Activated naive CD8-positive, alpha-beta T cell treated with anti-CD3 and anti-CD28 coated beads, Interleukin-2, amount 50 U/mL, for 24 hours (primary cell): ENCODE measurements at regions not wholly inside any gene's neighbourhood (a gene's known extent, or its start where the extent isn't known, plus 50 kb on each side); places are given as distances from the start of the nearest gene placed in this dataset.
"Not testable (repeated sequence)": the region's sequence is repeated elsewhere in the genome, so short reads cannot be mapped to it uniquely, and the experiment has no call there.

Experiments used
- ATAC-seq: fragments of 150-1000 bp; cut with Tn5 transposase; one replicate; pipeline ENCODE4 v1.10.0; 2021
- DNase-seq: peaks from one replicate; pipeline ENCODE4 v3.0.0; 2021
- H3K27ac Mint-ChIP-seq: one replicate; pipeline ENCODE4 v1.8.0; 2021; ENCODE audit warnings: mild to moderate bottlenecking, mixed read lengths
- H3K27me3 Mint-ChIP-seq: one replicate; pipeline ENCODE4 v1.8.0; 2021; ENCODE audit warnings: mixed read lengths
- H3K36me3 Mint-ChIP-seq: one replicate; pipeline ENCODE4 v1.8.0; 2021; ENCODE audit warnings: low read depth, mixed read lengths
- H3K4me1 Mint-ChIP-seq: one replicate; pipeline ENCODE4 v1.8.0; 2021; ENCODE audit warnings: mixed read lengths
- H3K4me3 Mint-ChIP-seq: one replicate; pipeline ENCODE4 v1.8.0; 2021; ENCODE audit warnings: mild to moderate bottlenecking, moderate library complexity, mixed read lengths
- H3K9me3 Mint-ChIP-seq: one replicate; pipeline ENCODE4 v1.8.0; 2021; ENCODE audit warnings: mixed read lengths

GRCh38 chr9:32875242-32875641, 91.9 kb downstream of the TMEM215 start:
- no peak overlapping the region for H3K4me3 Mint-ChIP-seq
- peaks cover 4% of the 10 kb centered on the region for H3K27me3 Mint-ChIP-seq
- H3K9me3 Mint-ChIP-seq = no peaks in the 10 kb centered on the region
- H3K4me1 Mint-ChIP-seq = no peaks in the 10 kb centered on the region
- H3K27ac Mint-ChIP-seq = no peak overlapping the region
- no peaks in the 10 kb centered on the region for H3K36me3 Mint-ChIP-seq
- ATAC-seq (no peak), DNase-seq (no peak)

GRCh38 chr9:32875748-32876147, 92.4 kb downstream of the TMEM215 start:
- H3K4me1 Mint-ChIP-seq = no peaks in the 10 kb centered on the region
- H3K9me3 Mint-ChIP-seq = no peaks in the 10 kb centered on the region
- peaks cover 4% of the 10 kb centered on the region for H3K27me3 Mint-ChIP-seq
- no peaks in the 10 kb centered on the region for H3K36me3 Mint-ChIP-seq
- DNase-seq = no peak
- H3K4me3 Mint-ChIP-seq = no peak overlapping the region
- no peak overlapping the region for H3K27ac Mint-ChIP-seq
- ATAC-seq = no peak

- Mint-ChIP-seq H3K27me3 (peaks cover 1% of the 10 kb centered on the region), H3K4me1 (no peaks in the 10 kb centered on the region), H3K9me3 (no peaks in the 10 kb centered on the region), H3K27ac (no peak overlapping the region), H3K36me3 (no peaks in the 10 kb centered on the region), H3K4me3 (no peak overlapping the region)
- DNase-seq (no peak), ATAC-seq (no peak)
Measured at GRCh38 chr9:32877103-32877502, 93.8 kb downstream of the TMEM215 start.

- H3K36me3 Mint-ChIP-seq = no peaks in the 10 kb centered on the region
- no peak overlapping the region for H3K27ac Mint-ChIP-seq
- H3K9me3 Mint-ChIP-seq = no peaks in the 10 kb centered on the region
Measured at GRCh38 chr9:32877639-32878217, 94.4 kb downstream of the TMEM215 start.

GRCh38 chr9:32879335-32879734, 96.0 kb downstream of the TMEM215 start:
- peaks cover 1% of the 10 kb centered on the region for H3K27me3 Mint-ChIP-seq
- no peaks in the 10 kb centered on the region for H3K36me3 Mint-ChIP-seq
- no peaks in the 10 kb centered on the region for H3K4me1 Mint-ChIP-seq
- DNase-seq (no peak), ATAC-seq (no peak)
- H3K9me3 Mint-ChIP-seq = no peaks in the 10 kb centered on the region
- H3K4me3 Mint-ChIP-seq = no peak overlapping the region
- no peak overlapping the region for H3K27ac Mint-ChIP-seq

More at GRCh38 chr9:32877639-32878217, 94.4 kb downstream of the TMEM215 start:
- DNase-seq = no peak
- H3K4me3 Mint-ChIP-seq = no peak overlapping the region
- no peaks in the 10 kb centered on the region for H3K4me1 Mint-ChIP-seq
- no peak for ATAC-seq
- H3K27me3 Mint-ChIP-seq = peaks cover 1% of the 10 kb centered on the region

GRCh38 chr9:32881948-32882347, 98.6 kb downstream of the TMEM215 start:
- H3K9me3 Mint-ChIP-seq = no peaks in the 10 kb centered on the region
- ATAC-seq = no peak
- no peaks in the 10 kb centered on the region for H3K4me1 Mint-ChIP-seq
- H3K36me3 Mint-ChIP-seq = no peaks in the 10 kb centered on the region
- no peak overlapping the region for H3K27ac Mint-ChIP-seq
- peaks cover 1% of the 10 kb centered on the region for H3K27me3 Mint-ChIP-seq
- no peak overlapping the region for H3K4me3 Mint-ChIP-seq
- DNase-seq = no peak

- H3K36me3 Mint-ChIP-seq = no peaks in the 10 kb centered on the region
Measured at GRCh38 chr9:32882705-32883104, 99.4 kb downstream of the TMEM215 start.

GRCh38 chr9:32884482-32884881, 101.1 kb downstream of the TMEM215 start:
- Mint-ChIP-seq H3K9me3 (no peaks in the 10 kb centered on the region), H3K4me1 (no peaks in the 10 kb centered on the region), H3K36me3 (no peaks in the 10 kb centered on the region), H3K4me3 (no peak overlapping the region), H3K27me3 (no peaks in the 10 kb centered on the region), H3K27ac (no peak overlapping the region)
- DNase-seq (no peak), ATAC-seq (no peak)

More at GRCh38 chr9:32882705-32883104, 99.4 kb downstream of the TMEM215 start:
- no peak overlapping the region for H3K4me3 Mint-ChIP-seq
- H3K9me3 Mint-ChIP-seq = no peaks in the 10 kb centered on the region
- no peak overlapping the region for H3K27ac Mint-ChIP-seq
- H3K4me1 Mint-ChIP-seq = no peaks in the 10 kb centered on the region
- DNase-seq (no peak), ATAC-seq (no peak)
- H3K27me3 Mint-ChIP-seq = peaks cover 1% of the 10 kb centered on the region

GRCh38 chr9:32886021-32886420, 102.7 kb downstream of the TMEM215 start:
- no peaks in the 10 kb centered on the region for H3K36me3 Mint-ChIP-seq
- no peaks in the 10 kb centered on the region for H3K27me3 Mint-ChIP-seq
- H3K27ac Mint-ChIP-seq = no peak overlapping the region
- ATAC-seq (no peak), DNase-seq (no peak)
- no peaks in the 10 kb centered on the region for H3K4me1 Mint-ChIP-seq
- H3K9me3 Mint-ChIP-seq = no peaks in the 10 kb centered on the region
- H3K4me3 Mint-ChIP-seq = no peak overlapping the region

GRCh38 chr9:32894485-32894884, 106.9 kb downstream of the APTX start:
- not testable (repeated sequence) for ATAC-seq, H3K9me3 Mint-ChIP-seq, H3K36me3 Mint-ChIP-seq, H3K4me1 Mint-ChIP-seq, H3K27ac Mint-ChIP-seq, H3K4me3 Mint-ChIP-seq, DNase-seq
- H3K27me3 Mint-ChIP-seq = peaks cover 11% of the 10 kb centered on the region

- Mint-ChIP-seq H3K4me1 (no peaks in the 10 kb centered on the region), H3K9me3 (no peaks in the 10 kb centered on the region), H3K27me3 (peaks cover 14% of the 10 kb centered on the region), H3K36me3 (no peaks in the 10 kb centered on the region), H3K27ac (no peak overlapping the region), H3K4me3 (no peak overlapping the region)
- ATAC-seq = peak; percentile 52
- no peak for DNase-seq
Measured at GRCh38 chr9:32899181-32899580, 102.2 kb downstream of the APTX start.

GRCh38 chr9:32899761-32900160, 101.7 kb downstream of the APTX start:
- H3K36me3 Mint-ChIP-seq = no peaks in the 10 kb centered on the region
- no peaks in the 10 kb centered on the region for H3K9me3 Mint-ChIP-seq
- H3K27me3 Mint-ChIP-seq = peaks cover 15% of the 10 kb centered on the region
- ATAC-seq (no peak), DNase-seq (no peak)
- H3K4me1 Mint-ChIP-seq = no peaks in the 10 kb centered on the region
- no peak overlapping the region for H3K4me3 Mint-ChIP-seq
- H3K27ac Mint-ChIP-seq = no peak overlapping the region

- no peak overlapping the region for H3K27ac Mint-ChIP-seq
- H3K9me3 Mint-ChIP-seq = peaks cover 7% of the 10 kb centered on the region
- ATAC-seq (no peak), DNase-seq (no peak)
- peaks cover 12% of the 10 kb centered on the region for H3K27me3 Mint-ChIP-seq
- H3K4me3 Mint-ChIP-seq = no peak overlapping the region
- peaks cover 4% of the 10 kb centered on the region for H3K4me1 Mint-ChIP-seq
- no peaks in the 10 kb centered on the region for H3K36me3 Mint-ChIP-seq
Measured at GRCh38 chr9:32906213-32906612, 95.2 kb downstream of the APTX start.

GRCh38 chr9:32915802-32916201, 85.6 kb downstream of the APTX start:
- peaks cover 3% of the 10 kb centered on the region for H3K27me3 Mint-ChIP-seq
- no peak for DNase-seq
- no peak for ATAC-seq
- H3K36me3 Mint-ChIP-seq = no peaks in the 10 kb centered on the region
- H3K4me3 Mint-ChIP-seq = no peak overlapping the region
- H3K27ac Mint-ChIP-seq = no peak overlapping the region
- no peaks in the 10 kb centered on the region for H3K9me3 Mint-ChIP-seq
- H3K4me1 Mint-ChIP-seq = no peaks in the 10 kb centered on the region

- H3K4me3 Mint-ChIP-seq = no peak overlapping the region
- no peaks in the 10 kb centered on the region for H3K9me3 Mint-ChIP-seq
- DNase-seq (no peak), ATAC-seq (no peak)
- no peaks in the 10 kb centered on the region for H3K36me3 Mint-ChIP-seq
- no peak overlapping the region for H3K27ac Mint-ChIP-seq
- no peaks in the 10 kb centered on the region for H3K27me3 Mint-ChIP-seq
- H3K4me1 Mint-ChIP-seq = no peaks in the 10 kb centered on the region
Measured at GRCh38 chr9:32918628-32919027, 82.8 kb downstream of the APTX start.
